ENCODE measurements at regions not wholly inside any gene's neighbourhood (a gene's known extent, or its start where the extent isn't known, plus 50 kb on each side); places are given as distances from the start of the nearest gene placed in this dataset.

- TF ChIP-seq POLR2A (IDR thresholded peaks at IDR 0.05; ENCODE audit: low read depth, low read length) (no peak), TAF1 (IDR thresholded peaks at IDR 0.05; ENCODE audit: low read depth, low read length) (no peak), POLR2AphosphoS5 (IDR thresholded peaks at IDR 0.05; ENCODE audit: low read depth, low read length) (no peak), PAX5 (IDR thresholded peaks at IDR 0.05; ENCODE audit: insufficient read depth, low read length, severe bottlenecking) (no peak), POU2F2 (IDR thresholded peaks at IDR 0.05; ENCODE audit: low read depth, low read length) (no peak)
These were observed 333.1 kb upstream of the MAF start for GRCh38 chr16:79933603-79934002.
